IPS-18a (cell line): ENCODE measurements at regions not wholly inside any gene's neighbourhood (a gene's known extent, or its start where the extent isn't known, plus 50 kb on each side); places are given as distances from the start of the nearest gene placed in this dataset.

ENCODE experiments used
- H3K27ac ChIP-seq: one replicate; pipeline ENCODE4 v1.5.1; 2013; ENCODE audit warnings: low read length
- H3K27me3 ChIP-seq: one replicate; pipeline ENCODE4 v1.6.1; 2013; ENCODE audit warnings: mild to moderate bottlenecking, low read length; ENCODE audit not compliant: control insufficient read depth, insufficient read depth
- H3K36me3 ChIP-seq: one replicate; pipeline ENCODE4 v1.6.1; 2013; ENCODE audit warnings: low read depth, low read length; ENCODE audit not compliant: control insufficient read depth
- H3K4me1 ChIP-seq: one replicate; pipeline ENCODE4 v1.6.1; 2013; ENCODE audit warnings: low read depth, low read length; ENCODE audit not compliant: control insufficient read depth
- H3K4me3 ChIP-seq: one replicate; pipeline ENCODE4 v1.5.1; 2013; ENCODE audit warnings: low read length
- H3K9ac ChIP-seq: one replicate; pipeline ENCODE4 v1.6.1; 2013; ENCODE audit warnings: mild to moderate bottlenecking, low read length, moderate library complexity
- H3K9me3 ChIP-seq: one replicate; pipeline ENCODE4 v1.6.1; 2013; ENCODE audit warnings: low read depth, low read length; ENCODE audit not compliant: control insufficient read depth

DNA sequence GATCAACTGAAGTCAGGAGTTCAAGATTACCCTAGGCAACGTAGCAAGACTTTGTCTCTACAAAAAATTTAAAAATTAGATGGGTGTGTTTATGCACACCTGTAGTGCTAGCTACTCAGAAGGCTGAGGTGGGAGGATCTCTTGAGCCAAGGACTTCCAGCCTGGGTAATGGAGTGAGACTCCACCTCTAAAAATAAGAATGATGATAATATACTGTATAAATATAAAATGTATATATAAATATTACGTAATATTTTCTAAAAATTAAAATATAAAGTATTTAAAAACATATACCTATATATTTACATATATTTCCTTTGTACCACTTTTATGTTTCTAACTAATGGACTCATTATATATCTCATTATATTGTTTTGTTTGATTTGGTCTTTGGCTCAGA is 409.5 kb upstream of the REG3G start:
- no peaks in the 10 kb centered on the region for H3K27me3 ChIP-seq
- no peak overlapping the region for H3K4me3 ChIP-seq
- H3K36me3 ChIP-seq: no peaks in the 10 kb centered on the region

DNA sequence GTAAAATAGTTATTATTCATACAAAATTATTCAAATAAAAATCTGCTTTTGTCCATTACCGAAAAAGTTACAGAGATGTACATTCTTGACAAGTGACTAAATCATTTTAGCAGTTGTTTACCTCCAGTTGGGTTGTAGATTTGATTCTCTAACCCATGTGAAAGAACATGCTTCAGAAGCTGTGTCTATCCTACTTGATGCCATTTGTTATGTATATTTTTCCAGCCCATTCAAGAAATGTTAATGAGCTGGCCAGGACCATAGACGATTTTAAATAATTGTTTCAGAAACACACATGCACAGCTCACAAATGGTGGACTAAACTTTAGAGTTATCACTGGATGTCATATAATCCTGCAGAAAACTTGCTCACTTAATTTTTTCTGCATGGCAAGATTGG is 391.1 kb upstream of the REG3G start:
- H3K27me3 ChIP-seq: no peaks in the 10 kb centered on the region
- H3K4me3 ChIP-seq: no peak overlapping the region
- no peaks in the 10 kb centered on the region for H3K36me3 ChIP-seq
- no peak overlapping the region for H3K9ac ChIP-seq
- no peak overlapping the region for H3K27ac ChIP-seq
- H3K9me3 ChIP-seq: no peaks in the 10 kb centered on the region
- no peaks in the 10 kb centered on the region for H3K4me1 ChIP-seq

More for the DNA sequence above, 409.5 kb upstream of the REG3G start:
- Histone ChIP-seq H3K9me3 (no peaks in the 10 kb centered on the region), H3K9ac (no peak overlapping the region), H3K4me1 (no peaks in the 10 kb centered on the region), H3K27ac (no peak overlapping the region)

DNA sequence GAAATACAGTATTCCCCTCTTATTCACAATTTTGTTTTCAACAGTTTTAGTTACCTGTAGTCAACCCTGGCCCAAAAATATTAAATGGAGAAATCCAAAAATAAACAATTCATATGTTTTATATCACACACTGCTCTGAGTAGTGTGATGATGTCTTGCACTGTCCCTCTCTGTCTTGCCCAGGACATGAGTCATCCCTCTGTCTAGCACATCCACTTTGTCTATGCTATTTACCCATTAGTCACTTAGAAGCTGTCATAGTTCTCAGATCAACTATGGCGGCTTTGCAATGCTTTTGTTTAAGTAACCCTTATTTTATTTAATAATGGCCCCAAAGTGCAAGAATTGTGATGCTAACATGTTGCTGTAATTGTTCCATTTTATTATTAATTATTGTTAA is 380.6 kb upstream of the REG3G start:
- no peaks in the 10 kb centered on the region for H3K27me3 ChIP-seq
- no peak overlapping the region for H3K27ac ChIP-seq
- no peak overlapping the region for H3K9ac ChIP-seq
- no peaks in the 10 kb centered on the region for H3K9me3 ChIP-seq
- H3K4me3 ChIP-seq: no peak overlapping the region
- no peaks in the 10 kb centered on the region for H3K36me3 ChIP-seq
- H3K4me1 ChIP-seq: no peaks in the 10 kb centered on the region

DNA sequence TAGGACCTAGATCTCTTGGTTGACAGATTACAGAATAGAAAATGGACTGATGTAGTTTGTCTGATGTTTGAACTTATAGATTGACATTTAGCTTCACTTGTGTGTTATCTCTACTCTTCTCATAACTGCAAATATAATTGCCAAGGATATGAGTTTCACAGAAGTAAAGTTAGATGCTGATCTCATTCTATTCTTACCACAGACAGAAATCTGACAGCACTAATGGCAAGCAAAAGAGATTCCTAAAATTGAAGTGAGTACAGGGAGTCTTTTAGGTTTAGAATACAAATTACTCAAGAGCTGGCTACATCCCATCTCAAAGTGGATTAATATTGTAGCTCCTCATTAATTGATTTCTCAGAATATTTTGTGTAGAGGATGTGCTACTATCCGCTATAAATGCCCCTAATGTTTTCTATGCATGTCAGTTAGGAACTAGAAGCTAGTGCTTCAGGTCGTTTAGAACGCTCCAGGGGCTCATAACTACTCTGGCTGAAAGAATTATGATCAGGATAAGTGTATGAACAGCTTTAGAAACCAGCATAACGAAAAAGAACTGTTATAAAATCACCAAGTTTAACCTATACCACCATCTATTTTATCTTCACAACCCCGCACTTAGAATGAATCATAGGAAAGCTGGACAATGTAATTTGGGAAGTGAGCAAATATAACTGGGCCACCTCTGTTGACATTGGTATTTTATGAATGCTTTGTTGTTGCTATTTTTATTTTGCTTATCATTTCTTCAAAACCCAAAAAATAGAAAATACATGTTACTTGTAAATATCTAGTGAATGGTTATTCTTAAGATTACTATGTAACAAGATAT is 378.8 kb upstream of the REG3G start:
- Histone ChIP-seq H3K9ac (no peak overlapping the region), H3K27me3 (no peaks in the 10 kb centered on the region), H3K27ac (no peak overlapping the region), H3K36me3 (no peaks in the 10 kb centered on the region), H3K4me3 (no peak overlapping the region), H3K4me1 (no peaks in the 10 kb centered on the region), H3K9me3 (no peaks in the 10 kb centered on the region)

DNA sequence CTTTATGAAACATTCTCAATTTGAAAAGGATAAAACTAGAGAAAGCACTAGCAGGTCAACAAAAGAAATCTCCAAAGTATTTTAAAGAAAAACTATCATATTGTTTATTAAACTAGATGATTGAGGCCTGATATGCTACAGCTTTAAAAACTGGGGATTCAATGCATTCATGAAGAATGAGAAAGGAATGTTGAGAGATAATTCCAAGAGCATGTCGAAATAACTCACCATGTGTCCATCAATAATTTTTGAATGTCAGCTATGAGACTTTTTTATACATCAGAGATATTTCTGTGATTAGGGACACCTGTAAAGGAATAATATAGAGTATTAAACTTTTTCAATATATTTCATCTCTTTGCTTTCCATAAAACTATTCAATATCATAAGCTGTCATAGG is 376.9 kb upstream of the REG3G start:
- no peak overlapping the region for H3K9ac ChIP-seq
- no peaks in the 10 kb centered on the region for H3K36me3 ChIP-seq
- no peak overlapping the region for H3K27ac ChIP-seq
- H3K27me3 ChIP-seq: no peaks in the 10 kb centered on the region
- H3K4me1 ChIP-seq: no peaks in the 10 kb centered on the region
- no peak overlapping the region for H3K4me3 ChIP-seq
- H3K9me3 ChIP-seq: no peaks in the 10 kb centered on the region

DNA sequence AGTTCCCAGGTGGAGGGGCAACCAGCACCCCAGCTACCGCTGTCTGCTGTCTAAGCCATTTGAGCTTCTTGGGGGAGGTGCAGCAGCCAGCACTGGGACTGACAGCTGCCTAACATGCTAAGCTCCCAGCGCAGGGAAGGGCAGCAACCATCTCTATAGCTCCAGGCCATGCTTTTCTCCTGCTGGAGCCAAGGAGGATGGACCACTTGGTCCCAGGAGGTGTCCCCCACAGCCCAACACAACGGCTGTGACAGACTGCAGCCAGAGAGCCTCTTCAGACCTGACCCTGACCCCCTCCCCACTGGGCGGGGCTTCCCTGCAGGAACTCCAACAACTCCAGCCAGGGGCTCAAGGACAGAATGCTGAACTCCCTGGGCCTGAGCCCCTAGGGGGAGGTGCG is 370.6 kb upstream of the REG3G start:
- Histone ChIP-seq H3K27me3 (no peaks in the 10 kb centered on the region), H3K9me3 (no peaks in the 10 kb centered on the region), H3K9ac (no peak overlapping the region), H3K36me3 (no peaks in the 10 kb centered on the region), H3K4me3 (no peak overlapping the region), H3K4me1 (no peaks in the 10 kb centered on the region), H3K27ac (no peak overlapping the region)

DNA sequence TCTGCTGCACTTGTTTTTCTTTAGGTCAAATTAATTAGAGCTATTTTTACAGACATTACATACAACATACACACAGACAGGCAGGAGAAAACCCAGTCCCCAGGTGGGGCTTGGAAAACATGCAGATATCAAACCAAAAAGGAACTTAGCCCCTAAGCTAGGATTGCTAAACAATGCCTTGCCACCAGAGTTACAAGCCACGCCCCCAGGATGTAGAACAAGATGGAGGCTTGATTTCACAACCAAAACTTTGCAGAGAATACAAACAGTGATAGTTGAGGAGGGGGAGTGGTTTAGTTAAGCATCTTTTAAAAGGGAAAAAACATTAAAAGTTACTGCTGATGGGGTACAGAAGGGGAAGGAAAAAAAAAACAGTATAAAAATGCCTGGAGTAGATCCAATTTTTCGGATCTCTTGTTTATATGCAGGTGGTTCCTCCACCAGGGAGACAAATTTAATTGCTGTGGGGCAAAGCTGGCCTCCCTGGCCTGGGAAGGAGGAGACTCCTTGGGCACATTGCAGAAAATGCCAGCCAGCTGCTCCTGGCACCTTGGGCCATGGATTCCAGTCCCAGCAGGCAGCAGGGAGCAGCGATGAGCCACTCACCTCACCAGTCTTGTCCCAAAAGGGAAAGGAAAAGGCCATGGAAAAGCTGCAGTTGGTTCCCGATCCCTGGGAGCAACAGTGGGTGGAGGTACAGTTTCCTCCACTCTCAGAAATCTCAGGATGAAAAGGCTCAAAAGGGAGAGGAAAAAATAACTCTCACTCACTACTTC is 348.4 kb upstream of the REG3G start:
- Histone ChIP-seq H3K36me3 (no peaks in the 10 kb centered on the region), H3K4me3 (no peak overlapping the region), H3K27ac (no peak overlapping the region), H3K27me3 (no peaks in the 10 kb centered on the region), H3K9ac (no peak overlapping the region), H3K4me1 (no peaks in the 10 kb centered on the region), H3K9me3 (no peaks in the 10 kb centered on the region)

DNA sequence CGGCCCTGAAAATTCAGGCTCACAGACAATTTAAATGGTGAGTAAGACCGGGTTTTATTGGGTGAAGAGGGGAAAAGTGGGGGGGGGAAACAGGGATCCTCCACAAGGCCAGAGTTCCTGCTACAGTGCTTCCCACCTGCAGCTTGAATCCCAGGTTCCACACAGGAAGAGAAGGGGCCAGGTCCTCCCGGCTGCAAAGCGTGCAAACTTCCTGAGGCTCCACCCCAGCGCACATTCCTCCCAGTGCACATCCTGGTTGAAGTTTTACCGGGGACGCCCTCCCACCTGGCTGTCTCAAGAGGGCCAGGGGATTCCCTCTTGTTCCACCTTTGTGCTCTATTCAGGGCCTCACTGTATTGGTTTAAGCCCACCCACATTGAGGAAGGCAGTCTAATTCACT is 347.7 kb upstream of the REG3G start:
- H3K36me3 ChIP-seq: no peaks in the 10 kb centered on the region
- H3K9ac ChIP-seq: no peak overlapping the region
- H3K9me3 ChIP-seq: no peaks in the 10 kb centered on the region
- H3K4me3 ChIP-seq: no peak overlapping the region
- no peak overlapping the region for H3K27ac ChIP-seq
- no peaks in the 10 kb centered on the region for H3K4me1 ChIP-seq
- H3K27me3 ChIP-seq: no peaks in the 10 kb centered on the region

DNA sequence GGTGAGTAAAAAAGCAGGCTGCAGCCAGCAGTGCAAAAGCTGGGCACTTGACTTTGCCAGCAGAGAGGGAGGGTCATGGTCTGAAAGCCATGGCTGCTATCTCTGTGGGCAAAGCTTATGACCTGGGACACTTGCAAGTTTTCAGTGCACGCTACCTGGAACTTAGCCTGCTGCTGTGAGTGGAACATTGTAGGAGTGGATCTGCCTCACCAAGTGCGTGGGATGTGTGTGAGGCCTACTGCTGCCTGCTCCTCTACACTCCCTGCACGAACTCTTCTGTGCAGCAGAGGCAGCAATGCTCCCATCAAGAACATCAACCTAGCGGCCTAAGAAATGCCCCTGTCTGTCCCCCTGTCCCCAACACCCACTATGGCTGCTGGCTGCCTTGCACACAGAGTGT is 344.1 kb upstream of the REG3G start:
- no peak overlapping the region for H3K4me3 ChIP-seq
- no peaks in the 10 kb centered on the region for H3K9me3 ChIP-seq
- H3K4me1 ChIP-seq: no peaks in the 10 kb centered on the region
- H3K27ac ChIP-seq: no peak overlapping the region
- no peaks in the 10 kb centered on the region for H3K36me3 ChIP-seq
- H3K27me3 ChIP-seq: no peaks in the 10 kb centered on the region
- H3K9ac ChIP-seq: no peak overlapping the region

DNA sequence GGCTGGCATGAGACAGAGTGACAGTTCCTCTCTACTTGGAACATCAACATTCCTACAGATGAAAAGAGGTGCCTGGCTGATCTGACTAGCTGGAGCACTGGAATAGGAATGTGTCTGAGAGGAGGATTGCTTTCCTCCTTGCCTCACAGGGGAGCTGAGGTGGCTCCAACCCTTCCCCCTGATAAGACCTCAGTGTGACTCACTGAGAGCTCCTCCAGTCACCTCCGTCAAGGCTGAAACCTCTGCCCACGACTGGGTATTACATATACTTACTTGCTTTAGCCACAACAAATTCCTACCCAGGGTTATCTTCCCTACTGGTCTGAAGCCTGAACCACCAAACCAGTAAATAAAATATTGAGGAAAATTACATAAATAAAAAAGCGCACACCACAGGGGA is 342.7 kb upstream of the REG3G start:
- H3K36me3 ChIP-seq: no peaks in the 10 kb centered on the region
- no peak overlapping the region for H3K27ac ChIP-seq
- no peaks in the 10 kb centered on the region for H3K4me1 ChIP-seq
- no peak overlapping the region for H3K4me3 ChIP-seq
- H3K9ac ChIP-seq: no peak overlapping the region
- no peaks in the 10 kb centered on the region for H3K27me3 ChIP-seq
- H3K9me3 ChIP-seq: no peaks in the 10 kb centered on the region

DNA sequence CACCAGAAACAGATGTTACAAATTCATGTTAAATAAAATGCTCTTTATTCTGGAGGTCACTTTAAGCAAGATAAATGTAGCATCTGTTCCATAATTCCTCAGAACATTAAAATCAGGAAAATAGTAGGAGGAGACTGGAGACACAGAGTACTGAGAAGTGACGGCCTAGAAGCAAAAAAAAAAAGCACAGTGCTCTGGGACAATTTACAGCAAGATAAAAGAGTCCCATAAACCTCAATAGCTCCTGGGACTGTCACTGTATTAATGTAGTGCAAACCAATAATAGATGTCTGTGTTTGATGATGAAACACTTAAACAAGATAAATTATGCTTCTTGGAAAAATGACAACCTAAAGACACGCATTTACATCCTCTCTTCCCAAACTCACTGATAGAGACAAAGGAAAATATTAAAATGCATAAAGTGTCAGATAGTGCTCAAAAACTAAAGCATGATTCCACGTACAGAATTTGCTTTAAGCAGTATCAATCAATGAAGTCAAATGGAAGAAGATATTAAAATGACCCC is 338.8 kb upstream of the REG3G start:
- no peaks in the 10 kb centered on the region for H3K27me3 ChIP-seq
- H3K4me1 ChIP-seq: no peaks in the 10 kb centered on the region
- no peaks in the 10 kb centered on the region for H3K36me3 ChIP-seq
- H3K4me3 ChIP-seq: no peak overlapping the region
- no peak overlapping the region for H3K27ac ChIP-seq
- H3K9me3 ChIP-seq: no peaks in the 10 kb centered on the region
- no peak overlapping the region for H3K9ac ChIP-seq
